Lung (tissue), 11 donors: ENCODE measurements at regions not wholly inside any gene's neighbourhood (a gene's known extent, or its start where the extent isn't known, plus 50 kb on each side); places are given as distances from the start of the nearest gene placed in this dataset.

ENCODE experiments used
- ATAC-seq: fragments of 200-7000 bp; cut with Tn5 transposase; one replicate; pipeline ENCODE4 v1.9.1; 2020; ENCODE audit warnings: moderate number of reproducible peaks; ENCODE audit not compliant: insufficient read depth, low FRiP score
- DNase-seq, 3 donors: peaks; one replicate each; pipeline ENCODE4 v3.0.0-alpha.2; 2013 to 2017
- H3K27ac ChIP-seq, 2 donors: one replicate each; pipeline ENCODE4 v1.5.1; 2013; ENCODE audit warnings: mild to moderate bottlenecking in 2 of 2, moderate library complexity in 2 of 2, control low read depth in 1 of 2, inconsistent platforms in 1 of 2, low read depth in 1 of 2, low read length in 1 of 2
- H3K27me3 ChIP-seq, 3 donors: one replicate each; pipeline ENCODE4 v1.5.1; 2013; ENCODE audit warnings: low read length in 2 of 3; ENCODE audit not compliant: control insufficient read depth in 3 of 3, insufficient read depth in 3 of 3
- H3K36me3 ChIP-seq, 4 donors: one replicate each; pipeline ENCODE4 v1.5.1; 2013; ENCODE audit warnings: low read length in 4 of 4, mild to moderate bottlenecking in 1 of 4, moderate library complexity in 1 of 4; ENCODE audit not compliant: control insufficient read depth in 4 of 4, insufficient read depth in 4 of 4
- H3K4me1 ChIP-seq, 5 donors: one replicate each; pipeline ENCODE4 v1.5.1; 2013; ENCODE audit warnings: low read length in 5 of 5, mild to moderate bottlenecking in 2 of 5, moderate library complexity in 1 of 5; ENCODE audit not compliant: control insufficient read depth in 5 of 5, insufficient read depth in 5 of 5
- H3K4me3 ChIP-seq: one replicate; pipeline ENCODE4 v1.5.1; 2013; ENCODE audit warnings: mild to moderate bottlenecking, control low read depth, moderate library complexity
- H3K9ac ChIP-seq, 2 donors: one replicate each; pipeline ENCODE4 v1.5.1; 2013; ENCODE audit warnings: low read length in 2 of 2, control low read depth in 1 of 2; ENCODE audit not compliant: insufficient read depth in 1 of 2
- H3K9me3 ChIP-seq, 4 donors: one replicate each; pipeline ENCODE4 v1.5.1; 2013; ENCODE audit warnings: low read length in 3 of 4, mild to moderate bottlenecking in 1 of 4, moderate library complexity in 1 of 4; ENCODE audit not compliant: control insufficient read depth in 4 of 4, insufficient read depth in 3 of 4
- CTCF ChIP-seq: IDR thresholded peaks from 2 replicates; pipeline ENCODE4 v1.5.1; 2012; ENCODE audit warnings: mild to moderate bottlenecking; ENCODE audit errors: control extremely low read depth, extremely low read depth
- WGBS, 2 donors: extraction: QIAGEN DNeasy Blood & Tissue Kit; methylation state at CpG; one replicate each; pipeline ENCODE4 v1.1.7; 2013; 5-methylcytosine and 5-hydroxymethylcytosine counted together
- donor health status: control.
- donor health status: control.
- donor health status: Bipolar disorder and iron deficiency.
- donor health status: healthy.
- donor health status: DM: yes; HTN: yes; CAD: no.

- Histone ChIP-seq H3K4me1 (peaks cover 0 to 15% (median 5%) of the 10 kb centered on the region in 5 donors), H3K4me3 (no peak overlapping the region), H3K9me3 (peaks cover 0 to 4% (median 0%) of the 10 kb centered on the region in 4 donors), H3K27me3 (no peaks in the 10 kb centered on the region), H3K27ac (no peak overlapping the region), H3K36me3 (no peaks in the 10 kb centered on the region), H3K9ac (no peak overlapping the region)
- TF ChIP-seq CTCF = no peak
- 84 to 91% methylated on average over 17 of the region's 17 CpGs for WGBS, 2 donors
- DNase-seq = no peak
- no peak for ATAC-seq
Observed at GRCh38 chr16:85971902-85972638, 73.1 kb downstream of the IRF8 start.

GRCh38 chr16:85974428-85975375 is 75.7 kb downstream of the IRF8 start:
- WGBS, 2 donors = 75 to 79% methylated on average over 13 of the region's 13 CpGs
- peak overlapping the region in 1 of 2 donors; percentile 34 for H3K9ac ChIP-seq
- H3K27me3 ChIP-seq = no peaks in the 10 kb centered on the region
- H3K36me3 ChIP-seq = no peaks in the 10 kb centered on the region
- ATAC-seq (no peak), DNase-seq (peak in 1 of 3 donors; percentile 18)
- peaks cover 0 to 4% (median 0%) of the 10 kb centered on the region in 4 donors for H3K9me3 ChIP-seq
- H3K27ac ChIP-seq = no peak overlapping the region
- no peak overlapping the region for H3K4me3 ChIP-seq
- peaks cover 0 to 9% (median 3%) of the 10 kb centered on the region in 5 donors for H3K4me1 ChIP-seq
- no peak for TF ChIP-seq CTCF

- Histone ChIP-seq H3K27ac (no peak overlapping the region), H3K36me3 (no peaks in the 10 kb centered on the region), H3K4me3 (no peak overlapping the region), H3K27me3 (no peaks in the 10 kb centered on the region), H3K9ac (peak overlapping the region in 1 of 2 donors; percentile 34), H3K9me3 (peaks cover 0 to 4% (median 0%) of the 10 kb centered on the region in 4 donors), H3K4me1 (peaks cover 0 to 9% (median 0%) of the 10 kb centered on the region in 5 donors)
- ATAC-seq (no peak), DNase-seq (peak in 2 of 3 donors; percentile 16 to 25)
- TF ChIP-seq CTCF = no peak
- WGBS, 2 donors = 64 to 73% methylated on average over 7 of the region's 7 CpGs
Observed at GRCh38 chr16:85975451-85975981, 76.6 kb downstream of the IRF8 start.
